A549 (cell line): ENCODE measurements at regions not wholly inside any gene's neighbourhood (a gene's known extent, or its start where the extent isn't known, plus 50 kb on each side); places are given as distances from the start of the nearest gene placed in this dataset.

ENCODE experiments used
- ATAC-seq, 2 experiments: fragments of 200-7000 bp in 1 of 2; fragments of >200 bp in 1 of 2; cut with Nextera tagmentation in 1 of 2; cut with Tn5 transposase in 1 of 2; 3 replicates each; pipeline versions ENCODE4 v1.8.0 to v1.9.1; 2018 to 2020; ENCODE audit warnings: mild to moderate bottlenecking in 1 of 2, moderate library complexity in 1 of 2
- CTCF ChIA-PET: fragments of 300-600 bp; sonication (Branson Sonifier 250); formaldehyde crosslinking; extraction: SDS; loops from one replicate; lab custom pipeline; 2021; ENCODE audit warnings: antibody characterized with exemption, inconsistent platforms; lab: Yijun Ruan, JAX
- POLR2A ChIA-PET: fragments of 350-600 bp; formaldehyde crosslinking; extraction: SDS; loops from one replicate; lab custom pipeline; 2021; ENCODE audit warnings: antibody characterized with exemption, inconsistent platforms; lab: Yijun Ruan, JAX
- DNase-seq, 2 experiments: peaks; one replicate each; pipeline versions ENCODE4 v3.0.0 to v3.0.0-alpha.2; 2011 to 2016; ENCODE audit warnings: low read depth in 1 of 2, low spot score in 1 of 2
- FAIRE-seq: peaks from 2 replicates; lab custom pipeline; 2011; peaks lifted over from hg19 to GRCh38; lab: Jason Lieb, UNC
- H3K27ac ChIP-seq, 2 experiments: fragments of >200 bp; sonication (Bioruptor Twin); formaldehyde crosslinking; 3 replicates each; pipeline ENCODE4 v1.5.1; 2016 to 2017
- H3K4me1 ChIP-seq: fragments of >200 bp; sonication (Bioruptor Twin); formaldehyde crosslinking; 3 replicates; pipeline ENCODE4 v1.6.1; 2016
- H3K4me2 ChIP-seq: fragments of >200 bp; sonication (Bioruptor Twin); formaldehyde crosslinking; 3 replicates; pipeline ENCODE4 v1.6.1; 2016
- H3K4me3 ChIP-seq: fragments of >200 bp; sonication (Bioruptor Twin); formaldehyde crosslinking; 3 replicates; pipeline ENCODE4 v1.5.1; 2016
- H3K9me3 ChIP-seq: fragments of >200 bp; sonication (Bioruptor Twin); formaldehyde crosslinking; 3 replicates; pipeline ENCODE4 v1.6.1; 2016
- BHLHE40 ChIP-seq: IDR thresholded peaks from 2 replicates; pipeline ENCODE4 v1.6.1; 2012; ENCODE audit warnings: low read depth, low read length, inconsistent platforms
- CBX8 ChIP-seq: fragments of 200-600 bp; sonication (generic); IDR thresholded peaks from 2 replicates; pipeline ENCODE4 v1.6.1; 2016
- CHD2 ChIP-seq: fragments of 150-350 bp; IDR thresholded peaks from 2 replicates; pipeline ENCODE4 v1.6.1; 2014; ENCODE audit warnings: low read length; ENCODE audit not compliant: partially characterized antibody
- CHD4 ChIP-seq: fragments of 200-600 bp; sonication (generic); IDR thresholded peaks from 2 replicates; pipeline ENCODE4 v1.6.1; 2016; ENCODE audit warnings: antibody characterized with exemption, mild to moderate bottlenecking, borderline replicate concordance
- EHF ChIP-seq: fragments of 250-450 bp; sonication (Bioruptor Pico); IDR thresholded peaks from 2 replicates; pipeline ENCODE4 v1.5.0; 2020; ENCODE audit warnings: mild to moderate bottlenecking
- EHMT2 ChIP-seq: fragments of 200-600 bp; sonication (generic); IDR thresholded peaks from 2 replicates; pipeline ENCODE4 v1.6.1; 2016; ENCODE audit warnings: antibody characterized with exemption, low read depth, mild to moderate bottlenecking, moderate library complexity
- EP300 ChIP-seq, 2 experiments: fragments of >200 bp; sonication (Bioruptor Twin); formaldehyde crosslinking; IDR thresholded peaks; 2 replicates in 1 of 2; 3 replicates in 1 of 2; pipeline ENCODE4 v1.6.1; 2016 to 2017
- ESRRA ChIP-seq: fragments of 150-350 bp; IDR thresholded peaks from 2 replicates; pipeline ENCODE4 v1.6.1; 2014; ENCODE audit warnings: mild to moderate bottlenecking, low read length, borderline replicate concordance
- FOSB ChIP-seq: fragments of 250-450 bp; sonication (Bioruptor Pico); IDR thresholded peaks from 2 replicates; pipeline ENCODE4 v1.5.0; 2020; ENCODE audit warnings: mild to moderate bottlenecking, moderate library complexity
- GATA3 ChIP-seq: IDR thresholded peaks from 2 replicates; pipeline ENCODE4 v1.6.1; 2012; ENCODE audit warnings: borderline replicate concordance
- HOXB13 ChIP-seq: fragments of 250-450 bp; sonication (Bioruptor Pico); IDR thresholded peaks from 2 replicates; pipeline ENCODE4 v1.5.0; 2020; ENCODE audit warnings: low read depth, mild to moderate bottlenecking, moderate library complexity
- JUNB ChIP-seq: fragments of >200 bp; sonication (Bioruptor Twin); formaldehyde crosslinking; IDR thresholded peaks from 2 replicates; pipeline ENCODE4 v1.6.1; 2016
- KDM1A ChIP-seq: fragments of 200-600 bp; sonication (generic); IDR thresholded peaks from 2 replicates; pipeline ENCODE4 v1.6.1; 2016; ENCODE audit warnings: low read depth, mild to moderate bottlenecking
- MAZ ChIP-seq: fragments of 150-350 bp; IDR thresholded peaks from 2 replicates; pipeline ENCODE4 v1.6.1; 2014; ENCODE audit warnings: antibody characterized with exemption, low read depth, low read length, borderline replicate concordance
- NFE2L2 ChIP-seq: fragments of 150-350 bp; conservative IDR thresholded peaks from 2 replicates; pipeline ENCODE4 v1.6.1; 2014; ENCODE audit warnings: low read length
- NPAS2 ChIP-seq: fragments of 250-450 bp; sonication (Bioruptor Pico); IDR thresholded peaks from 2 replicates; pipeline ENCODE4 v1.8.0; 2022; ENCODE audit warnings: mild to moderate bottlenecking, moderate library complexity, borderline replicate concordance
- NR3C1 ChIP-seq: fragments of >200 bp; sonication (Bioruptor Twin); formaldehyde crosslinking; IDR thresholded peaks from 3 replicates; pipeline ENCODE4 v1.6.1; 2017
- PHF8 ChIP-seq: fragments of 200-600 bp; sonication (generic); IDR thresholded peaks from 2 replicates; pipeline ENCODE4 v1.6.1; 2016; ENCODE audit warnings: low read depth, mild to moderate bottlenecking, antibody characterized with exemption, moderate library complexity, borderline replicate concordance
- POLR2AphosphoS2 ChIP-seq: conservative IDR thresholded peaks from 2 replicates; pipeline ENCODE4 v1.6.1; 2012; ENCODE audit warnings: low read length, improper control_type of control experiment, inconsistent platforms
- RARB ChIP-seq: fragments of 250-450 bp; sonication (Bioruptor Pico); IDR thresholded peaks from 2 replicates; pipeline ENCODE4 v1.8.0; 2021; ENCODE audit warnings: mild to moderate bottlenecking, moderate library complexity
- RCOR1 ChIP-seq: fragments of 150-350 bp; IDR thresholded peaks from 2 replicates; pipeline ENCODE4 v1.6.1; 2014; ENCODE audit warnings: antibody characterized with exemption, low read length, low read depth
- RNF2 ChIP-seq: fragments of 200-600 bp; sonication (generic); IDR thresholded peaks from 2 replicates; pipeline ENCODE4 v1.6.1; 2016; ENCODE audit warnings: low read depth, mild to moderate bottlenecking, antibody characterized with exemption, moderate library complexity, borderline replicate concordance
- SREBF2 ChIP-seq: fragments of 450-650 bp; IDR thresholded peaks from 2 replicates; pipeline ENCODE4 v1.6.1; 2014; ENCODE audit warnings: mild to moderate bottlenecking, moderate library complexity
- TFCP2L1 ChIP-seq: fragments of 250-450 bp; sonication (Bioruptor Pico); IDR thresholded peaks from 2 replicates; pipeline ENCODE4 v1.5.0; 2021; ENCODE audit warnings: mild to moderate bottlenecking
- ZC3H11A ChIP-seq: fragments of 450-650 bp; IDR thresholded peaks from 2 replicates; pipeline ENCODE4 v1.6.1; 2014; ENCODE audit warnings: antibody characterized with exemption, mild to moderate bottlenecking
- ZFP36 ChIP-seq: fragments of 450-650 bp; IDR thresholded peaks from 2 replicates; pipeline ENCODE4 v1.6.1; 2014; ENCODE audit warnings: borderline replicate concordance; ENCODE audit not compliant: partially characterized antibody
- ZSCAN20 ChIP-seq: fragments of 250-450 bp; sonication (Bioruptor Pico); IDR thresholded peaks from 2 replicates; pipeline ENCODE4 v1.8.0; 2022; ENCODE audit warnings: mild to moderate bottlenecking, moderate library complexity
- WGBS: methylation state at CpG from one replicate; pipeline ENCODE4 v1.1.6; 2017; ENCODE audit errors: missing lambda C conversion rate; 5-methylcytosine and 5-hydroxymethylcytosine counted together
- TF ChIP-seq, protein P1 (sequence below): fragments of 250-450 bp; sonication (Bioruptor Pico); IDR thresholded peaks from 2 replicates; pipeline ENCODE4 v1.5.0; 2020; ENCODE audit warnings: low read depth, mild to moderate bottlenecking, moderate library complexity
- TF ChIP-seq, protein P2 (sequence below): fragments of 450-650 bp; IDR thresholded peaks from 2 replicates; pipeline ENCODE4 v1.6.1; 2014; ENCODE audit warnings: antibody characterized with exemption
- TF ChIP-seq, protein P3 (sequence below): fragments of >200 bp; sonication (Bioruptor Twin); formaldehyde crosslinking; IDR thresholded peaks from 3 replicates; pipeline ENCODE4 v1.6.1; 2016
- TF ChIP-seq, protein P4 (sequence below): fragments of 250-450 bp; sonication (Bioruptor Pico); IDR thresholded peaks from 2 replicates; pipeline ENCODE4 v1.5.0; 2021; ENCODE audit warnings: mild to moderate bottlenecking, moderate library complexity, borderline replicate concordance
- TF ChIP-seq, protein P5 (sequence below): IDR thresholded peaks from 2 replicates; pipeline ENCODE4 v1.6.1; 2012

DNA sequence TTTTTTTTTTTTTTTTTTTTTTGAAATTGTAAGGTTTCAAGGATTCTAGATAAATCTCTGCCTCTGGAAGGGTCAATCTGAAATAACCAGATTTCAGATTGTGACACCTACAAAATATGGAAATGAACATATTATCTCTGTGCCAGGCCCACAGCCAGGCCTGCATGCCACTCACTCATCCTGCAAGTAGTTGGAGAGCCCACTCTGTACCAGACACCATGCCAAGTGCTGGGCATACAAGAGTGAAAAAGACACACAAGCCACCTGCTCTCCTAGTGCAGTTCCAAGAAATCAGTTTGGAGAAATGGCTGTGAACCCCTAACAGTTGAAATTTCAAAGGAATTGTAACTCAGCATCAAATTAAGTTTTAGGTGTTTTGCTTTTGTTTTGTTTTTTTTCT lies 145.9 kb upstream of the NOCT start:
- POLR2A ChIA-PET: no interaction called here
- no peaks in the 10 kb centered on the region for H3K4me1 ChIP-seq
- FAIRE-seq (no peak), DNase-seq (no peak), ATAC-seq (no peak)
- no peak overlapping the region for H3K4me2 ChIP-seq
- H3K4me3 ChIP-seq: no peak overlapping the region
- no peaks in the 10 kb centered on the region for H3K9me3 ChIP-seq
- TF ChIP-seq POLR2AphosphoS2: no peak
- TF ChIP-seq GATA3: no peak
- no peak for TF ChIP-seq SREBF2
- no peak for TF ChIP-seq EHF
- TF ChIP-seq ESRRA: no peak
- TF ChIP-seq RCOR1: no peak
- TF ChIP-seq RARB: no peak
- no peak for TF ChIP-seq JUNB
- TF ChIP-seq, protein P1, sequence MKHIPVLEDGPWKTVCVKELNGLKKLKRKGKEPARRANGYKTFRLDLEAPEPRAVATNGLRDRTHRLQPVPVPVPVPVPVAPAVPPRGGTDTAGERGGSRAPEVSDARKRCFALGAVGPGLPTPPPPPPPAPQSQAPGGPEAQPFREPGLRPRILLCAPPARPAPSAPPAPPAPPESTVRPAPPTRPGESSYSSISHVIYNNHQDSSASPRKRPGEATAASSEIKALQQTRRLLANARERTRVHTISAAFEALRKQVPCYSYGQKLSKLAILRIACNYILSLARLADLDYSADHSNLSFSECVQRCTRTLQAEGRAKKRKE (CRISPR knock-in tag): no peak
- TF ChIP-seq BHLHE40: no peak
- no peak for TF ChIP-seq ZSCAN20
- no peak for TF ChIP-seq RNF2
- TF ChIP-seq, protein P2, sequence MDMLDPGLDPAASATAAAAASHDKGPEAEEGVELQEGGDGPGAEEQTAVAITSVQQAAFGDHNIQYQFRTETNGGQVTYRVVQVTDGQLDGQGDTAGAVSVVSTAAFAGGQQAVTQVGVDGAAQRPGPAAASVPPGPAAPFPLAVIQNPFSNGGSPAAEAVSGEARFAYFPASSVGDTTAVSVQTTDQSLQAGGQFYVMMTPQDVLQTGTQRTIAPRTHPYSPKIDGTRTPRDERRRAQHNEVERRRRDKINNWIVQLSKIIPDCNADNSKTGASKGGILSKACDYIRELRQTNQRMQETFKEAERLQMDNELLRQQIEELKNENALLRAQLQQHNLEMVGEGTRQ: no peak
- no peak for TF ChIP-seq EP300 (IDR thresholded peaks at IDR 0.05)
- TF ChIP-seq HOXB13 (CRISPR knock-in tag): no peak
- no peak for TF ChIP-seq NFE2L2
- TF ChIP-seq PHF8: no peak
- TF ChIP-seq CHD4: no peak
- CTCF ChIA-PET: interaction anchor here (0.7 to 2.1 kb wide), 4 partner anchors 19 to 1051 kb away, joined by 3 to 8 read pairs (median 4); no protein-coding TSS in a partner anchor
- no peak overlapping the region for H3K27ac ChIP-seq

DNA sequence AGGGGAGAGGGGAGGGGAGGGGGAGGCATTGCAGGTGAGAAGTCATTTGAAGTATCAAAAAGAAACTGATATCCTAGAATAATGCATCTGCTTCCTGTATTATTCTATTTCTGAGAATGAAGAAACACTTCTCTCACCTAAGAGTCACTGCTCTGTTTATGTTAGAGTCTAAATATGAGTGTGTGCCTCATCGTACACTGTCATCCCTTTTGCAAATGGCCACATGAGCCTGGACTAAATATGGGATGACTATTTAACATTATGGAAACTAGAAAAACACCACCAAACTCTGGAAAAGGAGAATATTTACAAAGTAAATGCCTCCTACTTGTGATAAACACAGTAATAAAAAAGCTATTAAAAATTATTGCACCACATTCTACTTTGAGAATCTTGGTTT lies 146.4 kb upstream of the NOCT start:
- no peak for ATAC-seq
- WGBS: 36% methylated on average over 1 of the region's 1 CpG
- no peaks in the 10 kb centered on the region for H3K4me1 ChIP-seq
- H3K4me2 ChIP-seq: no peak overlapping the region
- no peak for FAIRE-seq
- no peak overlapping the region for H3K27ac ChIP-seq
- CTCF ChIA-PET: interaction anchor here (0.6 to 0.7 kb wide), 2 partner anchors 833 to 1139 kb away, joined by 3 read pairs; no protein-coding TSS in a partner anchor
- no peaks in the 10 kb centered on the region for H3K9me3 ChIP-seq
- POLR2A ChIA-PET: no interaction called here
- DNase-seq: no peak
- H3K4me3 ChIP-seq: no peak overlapping the region
- TF ChIP-seq MAZ (no peak), ZC3H11A (no peak), PHF8 (no peak), ZFP36 (no peak), FOSB (CRISPR knock-in tag) (no peak), SREBF2 (no peak), EHMT2 (no peak), TFCP2L1 (CRISPR knock-in tag) (no peak), KDM1A (no peak), CBX8 (no peak), HOXB13 (CRISPR knock-in tag) (no peak), CHD2 (no peak), NR3C1 (no peak), NPAS2 (no peak)
- TF ChIP-seq, protein P2: no peak
- TF ChIP-seq, protein P3, sequence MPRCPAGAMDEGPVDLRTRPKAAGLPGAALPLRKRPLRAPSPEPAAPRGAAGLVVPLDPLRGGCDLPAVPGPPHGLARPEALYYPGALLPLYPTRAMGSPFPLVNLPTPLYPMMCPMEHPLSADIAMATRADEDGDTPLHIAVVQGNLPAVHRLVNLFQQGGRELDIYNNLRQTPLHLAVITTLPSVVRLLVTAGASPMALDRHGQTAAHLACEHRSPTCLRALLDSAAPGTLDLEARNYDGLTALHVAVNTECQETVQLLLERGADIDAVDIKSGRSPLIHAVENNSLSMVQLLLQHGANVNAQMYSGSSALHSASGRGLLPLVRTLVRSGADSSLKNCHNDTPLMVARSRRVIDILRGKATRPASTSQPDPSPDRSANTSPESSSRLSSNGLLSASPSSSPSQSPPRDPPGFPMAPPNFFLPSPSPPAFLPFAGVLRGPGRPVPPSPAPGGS: no peak
- TF ChIP-seq, protein P4, sequence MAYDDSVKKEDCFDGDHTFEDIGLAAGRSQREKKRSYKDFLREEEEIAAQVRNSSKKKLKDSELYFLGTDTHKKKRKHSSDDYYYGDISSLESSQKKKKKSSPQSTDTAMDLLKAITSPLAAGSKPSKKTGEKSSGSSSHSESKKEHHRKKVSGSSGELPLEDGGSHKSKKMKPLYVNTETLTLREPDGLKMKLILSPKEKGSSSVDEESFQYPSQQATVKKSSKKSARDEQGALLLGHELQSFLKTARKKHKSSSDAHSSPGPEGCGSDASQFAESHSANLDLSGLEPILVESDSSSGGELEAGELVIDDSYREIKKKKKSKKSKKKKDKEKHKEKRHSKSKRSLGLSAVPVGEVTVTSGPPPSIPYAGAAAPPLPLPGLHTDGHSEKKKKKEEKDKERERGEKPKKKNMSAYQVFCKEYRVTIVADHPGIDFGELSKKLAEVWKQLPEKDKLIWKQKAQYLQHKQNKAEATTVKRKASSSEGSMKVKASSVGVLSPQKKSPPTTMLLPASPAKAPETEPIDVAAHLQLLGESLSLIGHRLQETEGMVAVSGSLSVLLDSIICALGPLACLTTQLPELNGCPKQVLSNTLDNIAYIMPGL: no peak
- TF ChIP-seq, protein P5, sequence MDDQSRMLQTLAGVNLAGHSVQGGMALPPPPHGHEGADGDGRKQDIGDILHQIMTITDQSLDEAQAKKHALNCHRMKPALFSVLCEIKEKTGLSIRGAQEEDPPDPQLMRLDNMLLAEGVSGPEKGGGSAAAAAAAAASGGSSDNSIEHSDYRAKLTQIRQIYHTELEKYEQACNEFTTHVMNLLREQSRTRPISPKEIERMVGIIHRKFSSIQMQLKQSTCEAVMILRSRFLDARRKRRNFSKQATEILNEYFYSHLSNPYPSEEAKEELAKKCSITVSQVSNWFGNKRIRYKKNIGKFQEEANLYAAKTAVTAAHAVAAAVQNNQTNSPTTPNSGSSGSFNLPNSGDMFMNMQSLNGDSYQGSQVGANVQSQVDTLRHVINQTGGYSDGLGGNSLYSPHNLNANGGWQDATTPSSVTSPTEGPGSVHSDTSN: no peak
